Spleen (tissue), 7 donors: ENCODE measurements at regions not wholly inside any gene's neighbourhood (a gene's known extent, or its start where the extent isn't known, plus 50 kb on each side); places are given as distances from the start of the nearest gene placed in this dataset.

Experiments used
- CTCF ChIP-seq, 11 experiments: fragments of 200-600 bp in 7 of 11; fragments of 450-650 bp in 4 of 11; sonication (generic) in 4 of 11; IDR thresholded peaks in 8 of 11; conservative IDR thresholded peaks in 3 of 11; 1 replicate in 7 of 11; 2 replicates in 4 of 11; pipeline versions ENCODE4 v1.4.0 to v1.8.0; 2016 to 2021; ENCODE audit warnings: antibody characterized with exemption in 11 of 11, inconsistent platforms in 4 of 11, mild to moderate bottlenecking in 1 of 11
- POLR2A ChIP-seq, 3 donors: fragments of 450-650 bp; IDR thresholded peaks; one replicate each; pipeline ENCODE4 v1.5.1; 2017; ENCODE audit warnings: antibody characterized with exemption in 3 of 3, mild to moderate bottlenecking in 1 of 3
- donor health status: DM: no; HTN: no; CAD: no; lungs with moderate emphysema.
- donor health status: DM: no; HTN: no; CAD: no.
- donor health status: DM: no; HTN: no; CAD: no.

- TF ChIP-seq CTCF (IDR thresholded peaks at IDR 0.05 in 8 of 11, conservative IDR thresholded peaks at IDR 0.05 in 3 of 11), result no peak
- no peak for TF ChIP-seq POLR2A (IDR thresholded peaks at IDR 0.05)
Observed at GRCh38 chrY:19892076-19892964, 147.8 kb upstream of the KDM5D start.
